HG03139 (cell line): ENCODE measurements at regions not wholly inside any gene's neighbourhood (a gene's known extent, or its start where the extent isn't known, plus 50 kb on each side); places are given as distances from the start of the nearest gene placed in this dataset.
A peak's percentile ranks its signal among the peaks of the same experiment; 100 is the strongest.
"Not testable (repeated sequence)": the region's sequence is repeated elsewhere in the genome, so short reads cannot be mapped to it uniquely, and the experiment has no call there.

Experiments
- ATAC-seq: cut with Tn5 transposase; IDR thresholded peaks from one replicate; pipeline ENCODE4 v1.9.1; 2021; ENCODE audit not compliant: unreplicated experiment

- no peak for ATAC-seq
Observed at GRCh38 chr22:47919893-47920292, 1157.4 kb downstream of the TBC1D22A start.

GRCh38 chr22:47919001-47919441 lies 1156.6 kb downstream of the TBC1D22A start:
- no peak for ATAC-seq

GRCh38 chr22:47918276-47918921 lies 1155.9 kb downstream of the TBC1D22A start:
- peak; percentile 71 for ATAC-seq

- ATAC-seq: no peak
Observed at GRCh38 chr22:47914481-47915097, 1152.1 kb downstream of the TBC1D22A start.

GRCh38 chr22:47902646-47903180 lies 1140.3 kb downstream of the TBC1D22A start:
- no peak for ATAC-seq

GRCh38 chr22:47901911-47902310 lies 1139.5 kb downstream of the TBC1D22A start:
- ATAC-seq: no peak

- ATAC-seq: no peak
Observed at GRCh38 chr22:47899894-47900293, 1137.4 kb downstream of the TBC1D22A start.

GRCh38 chr22:47898946-47899345 lies 1136.5 kb downstream of the TBC1D22A start:
- no peak for ATAC-seq

- no peak for ATAC-seq
Observed at GRCh38 chr22:47891609-47892008, 1129.2 kb downstream of the TBC1D22A start.

GRCh38 chr22:47888817-47889216 lies 1126.4 kb downstream of the TBC1D22A start:
- no peak for ATAC-seq

GRCh38 chr22:47884775-47885174 lies 1122.3 kb downstream of the TBC1D22A start:
- no peak for ATAC-seq

GRCh38 chr22:47884200-47884599 lies 1121.8 kb downstream of the TBC1D22A start:
- ATAC-seq: no peak

- ATAC-seq: no peak
Observed at GRCh38 chr22:47883757-47884156, 1121.3 kb downstream of the TBC1D22A start.

- ATAC-seq: no peak
Observed at GRCh38 chr22:47879346-47879745, 1116.9 kb downstream of the TBC1D22A start.

- no peak for ATAC-seq
Observed at GRCh38 chr22:47878460-47878859, 1116.0 kb downstream of the TBC1D22A start.

GRCh38 chr22:47872761-47873535 lies 1110.5 kb downstream of the TBC1D22A start:
- ATAC-seq: no peak

GRCh38 chr22:47865626-47866025 lies 1103.2 kb downstream of the TBC1D22A start:
- no peak for ATAC-seq

- ATAC-seq: no peak
Observed at GRCh38 chr22:47862394-47862793, 1099.9 kb downstream of the TBC1D22A start.

GRCh38 chr22:47860907-47861306 lies 1098.5 kb downstream of the TBC1D22A start:
- not testable (repeated sequence) for ATAC-seq

GRCh38 chr22:47859881-47860525 lies 1097.6 kb downstream of the TBC1D22A start:
- ATAC-seq: no peak

- ATAC-seq: no peak
Observed at GRCh38 chr22:47858773-47859306, 1096.4 kb downstream of the TBC1D22A start.
